ENCODE measurements at regions not wholly inside any gene's neighbourhood (a gene's known extent, or its start where the extent isn't known, plus 50 kb on each side); places are given as distances from the start of the nearest gene placed in this dataset.
"Not testable (repeated sequence)": the region's sequence is repeated elsewhere in the genome, so short reads cannot be mapped to it uniquely, and the experiment has no call there.

- in situ Hi-C loops (cut with MboI; ENCODE audit: low pct_unique_long_range_greater_than_20kb, low sequenced_read_pairs, unreplicated experiment) = no loop called here
Observed at GRCh38 chr14:82798276-82798675, 1264.6 kb upstream of the SEL1L start.

DNA sequence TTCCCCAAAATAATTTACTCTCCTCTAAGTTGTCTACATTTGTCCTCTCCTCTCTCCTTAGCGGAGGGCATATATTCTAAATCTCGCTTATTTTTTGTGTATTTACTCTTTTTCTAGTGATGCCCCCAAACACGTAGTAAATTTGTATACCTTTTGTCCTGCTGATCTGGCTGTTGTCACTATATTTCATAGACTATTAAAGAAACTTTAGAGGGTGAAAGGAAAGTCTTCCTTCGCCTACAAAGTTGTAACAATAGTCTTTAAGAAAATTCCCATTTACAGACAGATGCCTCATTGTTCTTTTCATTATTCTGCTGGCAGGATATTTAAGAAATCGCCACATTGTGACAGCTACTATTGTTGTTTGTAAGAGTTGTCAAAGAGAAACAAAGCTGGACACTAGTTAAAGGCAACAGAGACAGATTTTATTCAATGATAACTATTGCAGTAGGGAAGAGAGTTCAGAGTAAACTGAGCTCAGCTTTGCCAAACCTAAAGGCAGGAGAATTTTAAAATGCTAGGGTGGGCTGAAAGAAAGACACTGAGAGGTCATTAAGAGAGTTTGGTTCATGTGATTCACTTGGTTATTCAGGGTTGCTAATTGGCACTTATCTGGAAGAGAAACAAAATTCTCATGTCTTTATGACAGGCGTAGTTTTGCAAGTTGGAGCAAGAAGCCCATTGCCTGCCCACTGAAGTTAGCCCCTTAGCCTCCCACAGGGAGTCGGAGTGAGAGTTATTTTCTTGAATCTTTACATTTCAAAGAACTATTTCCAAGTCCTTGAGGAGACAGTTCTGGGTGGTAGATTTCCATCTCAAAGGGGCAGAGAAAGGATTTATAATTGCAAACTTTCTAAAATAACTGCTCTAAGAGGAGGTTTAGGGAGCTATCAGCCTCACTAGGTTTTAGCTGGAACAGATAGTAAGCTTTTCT is 1272.5 kb upstream of the SEL1L start:
- in situ Hi-C loops (cut with MboI; ENCODE audit: low pct_unique_long_range_greater_than_20kb, low sequenced_read_pairs, unreplicated experiment) = no loop called here
- TF ChIP-seq, protein P1, sequence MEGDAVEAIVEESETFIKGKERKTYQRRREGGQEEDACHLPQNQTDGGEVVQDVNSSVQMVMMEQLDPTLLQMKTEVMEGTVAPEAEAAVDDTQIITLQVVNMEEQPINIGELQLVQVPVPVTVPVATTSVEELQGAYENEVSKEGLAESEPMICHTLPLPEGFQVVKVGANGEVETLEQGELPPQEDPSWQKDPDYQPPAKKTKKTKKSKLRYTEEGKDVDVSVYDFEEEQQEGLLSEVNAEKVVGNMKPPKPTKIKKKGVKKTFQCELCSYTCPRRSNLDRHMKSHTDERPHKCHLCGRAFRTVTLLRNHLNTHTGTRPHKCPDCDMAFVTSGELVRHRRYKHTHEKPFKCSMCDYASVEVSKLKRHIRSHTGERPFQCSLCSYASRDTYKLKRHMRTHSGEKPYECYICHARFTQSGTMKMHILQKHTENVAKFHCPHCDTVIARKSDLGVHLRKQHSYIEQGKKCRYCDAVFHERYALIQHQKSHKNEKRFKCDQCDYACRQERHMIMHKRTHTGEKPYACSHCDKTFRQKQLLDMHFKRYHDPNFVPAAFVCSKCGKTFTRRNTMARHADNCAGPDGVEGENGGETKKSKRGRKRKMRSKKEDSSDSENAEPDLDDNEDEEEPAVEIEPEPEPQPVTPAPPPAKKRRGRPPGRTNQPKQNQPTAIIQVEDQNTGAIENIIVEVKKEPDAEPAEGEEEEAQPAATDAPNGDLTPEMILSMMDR (IDR thresholded peaks at IDR 0.05; ENCODE audit: extremely low read depth, insufficient read depth, missing control alignments) = no peak
- no peak for DNase-seq (ENCODE audit: low spot score)

More at GRCh38 chr14:82798276-82798675, 1264.6 kb upstream of the SEL1L start:
- DNase-seq (ENCODE audit: low spot score) = no peak
- TF ChIP-seq, protein P1 (IDR thresholded peaks at IDR 0.05; ENCODE audit: extremely low read depth, insufficient read depth, missing control alignments) = no peak

DNA sequence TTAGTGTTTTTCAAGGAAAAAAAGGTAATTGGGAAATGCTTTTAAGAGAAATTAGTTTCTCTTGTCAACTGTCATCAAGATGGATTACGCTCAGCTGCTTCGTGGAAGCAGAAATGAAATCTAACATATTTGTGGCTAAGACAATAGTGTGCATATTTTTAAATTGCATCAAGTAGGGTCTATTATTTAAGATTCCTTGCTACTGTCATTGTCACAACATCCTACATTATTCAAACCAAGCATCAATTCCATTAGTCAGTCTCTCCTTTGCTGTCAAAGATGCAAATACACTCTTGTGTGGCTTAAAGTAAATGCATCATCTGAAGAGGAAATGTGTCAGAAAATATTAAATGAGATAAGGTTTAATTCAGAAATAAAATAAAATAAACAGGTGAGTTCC is 1277.6 kb upstream of the SEL1L start:
- DNase-seq (ENCODE audit: low spot score) = no peak
- TF ChIP-seq, protein P1 (IDR thresholded peaks at IDR 0.05; ENCODE audit: extremely low read depth, insufficient read depth, missing control alignments) = no peak
- in situ Hi-C loops (cut with MboI; ENCODE audit: low pct_unique_long_range_greater_than_20kb, low sequenced_read_pairs, unreplicated experiment) = no loop called here

GRCh38 chr14:82814339-82814738 is 1280.7 kb upstream of the SEL1L start:
- DNase-seq (ENCODE audit: low spot score); in situ Hi-C loops (cut with MboI; ENCODE audit: low pct_unique_long_range_greater_than_20kb, low sequenced_read_pairs, unreplicated experiment): not testable (repeated sequence)

DNA sequence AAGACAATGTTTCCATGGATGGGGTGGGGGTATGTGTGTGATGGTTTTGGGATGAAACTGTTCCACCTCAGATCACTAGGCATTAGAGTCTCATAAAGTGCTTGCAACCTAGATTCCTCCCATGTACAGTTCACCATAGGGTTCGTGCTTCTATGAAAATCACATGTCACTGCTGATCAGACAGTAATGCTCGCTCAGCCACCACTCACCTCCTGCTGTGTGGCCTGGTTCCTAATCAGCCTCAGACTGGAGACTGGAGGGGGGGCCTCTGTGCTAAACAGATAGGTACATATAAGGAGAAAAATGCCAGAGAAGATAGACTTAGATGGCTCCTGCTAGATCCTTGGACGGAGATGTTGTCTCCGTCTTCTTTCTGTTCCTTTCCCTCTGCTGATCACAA is 1296.9 kb upstream of the SEL1L start:
- in situ Hi-C loops (cut with MboI; ENCODE audit: low pct_unique_long_range_greater_than_20kb, low sequenced_read_pairs, unreplicated experiment) = no loop called here
- no peak for DNase-seq (ENCODE audit: low spot score)
- TF ChIP-seq, protein P1 (IDR thresholded peaks at IDR 0.05; ENCODE audit: extremely low read depth, insufficient read depth, missing control alignments) = no peak

DNA sequence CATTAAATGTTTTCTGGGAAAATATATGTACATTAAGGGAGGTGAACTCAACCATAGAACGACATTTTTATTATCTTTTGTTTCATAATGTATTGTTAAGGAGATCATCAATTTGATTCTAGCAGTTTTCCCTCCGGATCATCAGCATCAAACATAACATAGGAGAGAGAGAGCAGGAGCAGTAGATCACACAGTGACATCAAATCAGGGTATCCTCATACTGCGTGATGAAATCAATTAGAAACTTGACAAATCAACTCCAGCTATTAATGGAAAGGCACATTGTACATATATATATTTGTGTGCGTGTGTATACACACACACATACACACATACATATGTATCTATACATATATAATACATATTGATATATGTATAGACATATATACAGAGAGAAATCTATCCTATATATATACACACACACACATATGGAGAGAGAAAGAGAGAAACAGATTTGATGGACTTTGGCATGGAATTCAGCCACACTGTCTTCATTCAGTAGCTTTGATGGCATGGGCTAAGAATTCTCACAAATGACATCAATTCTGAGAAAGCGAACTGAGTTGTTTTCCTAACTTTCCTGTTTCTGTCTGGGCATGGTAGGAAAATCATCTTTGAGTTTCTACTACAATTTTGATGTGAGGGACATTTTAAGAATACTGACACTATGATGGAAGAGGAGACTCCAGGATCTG is 1302.8 kb upstream of the SEL1L start:
- DNase-seq (ENCODE audit: low spot score) = no peak
- in situ Hi-C loops (cut with MboI; ENCODE audit: low pct_unique_long_range_greater_than_20kb, low sequenced_read_pairs, unreplicated experiment) = no loop called here
- TF ChIP-seq, protein P1 (IDR thresholded peaks at IDR 0.05; ENCODE audit: extremely low read depth, insufficient read depth, missing control alignments) = no peak
